ENCODE measurements at regions not wholly inside any gene's neighbourhood (a gene's known extent, or its start where the extent isn't known, plus 50 kb on each side); places are given as distances from the start of the nearest gene placed in this dataset.

DNA sequence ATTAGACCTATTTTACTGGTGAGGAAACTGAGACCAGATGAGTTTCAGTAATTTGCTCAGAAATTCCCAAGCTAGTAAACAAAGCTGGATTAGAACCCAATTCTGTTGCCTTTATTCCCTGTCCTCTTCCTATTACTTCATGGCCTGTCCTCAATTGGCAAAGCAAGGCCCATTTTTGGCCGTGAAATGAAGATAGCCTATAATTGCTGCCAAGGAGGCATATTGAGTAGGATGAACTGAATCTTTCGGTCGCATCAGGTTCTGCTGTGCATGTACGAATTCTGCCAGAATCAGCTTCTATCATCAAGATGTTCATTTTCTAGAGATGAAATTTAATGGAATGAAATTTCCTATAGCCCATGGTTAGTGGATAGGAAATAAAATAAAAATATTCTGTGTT is 1485.2 kb upstream of the PIK3C3 start:
- intact Hi-C loops (cut with micrococcal nuclease; ENCODE audit: unreplicated experiment): no loop called here
- H2AFZ ChIP-seq (ENCODE audit: low read length): no peak overlapping the region
- H3K4me3 ChIP-seq (ENCODE audit: low read depth, low read length, poor library complexity, severe bottlenecking): no peak overlapping the region
- H3K9me3 ChIP-seq (ENCODE audit: low read length): no peaks in the 10 kb centered on the region
- H3K4me2 ChIP-seq (ENCODE audit: low read length): no peak overlapping the region
- H3K9me2 ChIP-seq (ENCODE audit: insufficient read depth, low read length): no peaks in the 10 kb centered on the region
- no peak for TF ChIP-seq EZH2phosphoT487 (IDR thresholded peaks at IDR 0.05; ENCODE audit: borderline replicate concordance, low read depth, low read length)
- DNase-seq (ENCODE audit: low spot score): no peak
- ChIA-PET POLR2A (no interaction called here), CTCF (ENCODE audit: unreplicated experiment) (no interaction called here)
- H3K79me2 ChIP-seq (ENCODE audit: insufficient read depth, low read depth, low read length): no peaks in the 10 kb centered on the region
- BruUV-seq (replicated peaks): no TSS peak
- no peaks in the 10 kb centered on the region for H4K20me1 ChIP-seq (ENCODE audit: insufficient read depth, low read length)
- H3K4me1 ChIP-seq (ENCODE audit: insufficient read depth, low read length, poor library complexity, severe bottlenecking): no peaks in the 10 kb centered on the region
- no peak overlapping the region for H3K27ac ChIP-seq (ENCODE audit: low read depth, low read length, poor library complexity, severe bottlenecking)
- H3K36me3 ChIP-seq (ENCODE audit: insufficient read depth, low read length): no peaks in the 10 kb centered on the region

DNA sequence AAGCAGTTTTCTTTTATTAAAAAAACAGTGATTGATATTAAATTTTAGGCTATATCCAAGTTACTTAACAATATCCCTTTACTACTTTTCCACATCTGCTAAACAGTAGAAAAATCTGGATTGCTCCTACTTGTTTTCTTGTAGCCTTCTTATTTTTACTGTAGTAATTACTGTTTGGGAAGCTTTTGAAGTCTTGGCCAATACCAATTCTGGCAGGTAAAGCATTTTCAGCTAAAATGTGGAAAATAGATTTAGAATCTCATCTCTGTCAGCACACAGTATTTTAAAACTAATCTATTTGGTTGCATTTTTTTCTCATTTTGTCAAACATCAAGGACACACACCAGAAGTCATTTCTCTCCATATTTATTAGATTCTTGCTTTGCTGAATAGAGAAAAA is 1485.7 kb upstream of the PIK3C3 start:
- ChIA-PET POLR2A (no interaction called here), CTCF (ENCODE audit: unreplicated experiment) (no interaction called here)
- no peaks in the 10 kb centered on the region for H4K20me1 ChIP-seq (ENCODE audit: insufficient read depth, low read length)
- no peaks in the 10 kb centered on the region for H3K4me1 ChIP-seq (ENCODE audit: insufficient read depth, low read length, poor library complexity, severe bottlenecking)
- no peaks in the 10 kb centered on the region for H3K9me2 ChIP-seq (ENCODE audit: insufficient read depth, low read length)
- H3K79me2 ChIP-seq (ENCODE audit: insufficient read depth, low read depth, low read length): no peaks in the 10 kb centered on the region
- H3K9me3 ChIP-seq (ENCODE audit: low read length): no peaks in the 10 kb centered on the region
- no peak overlapping the region for H3K27ac ChIP-seq (ENCODE audit: low read depth, low read length, poor library complexity, severe bottlenecking)
- H3K4me3 ChIP-seq (ENCODE audit: low read depth, low read length, poor library complexity, severe bottlenecking): no peak overlapping the region
- intact Hi-C loops (cut with micrococcal nuclease; ENCODE audit: unreplicated experiment): no loop called here
- TF ChIP-seq, protein P1, sequence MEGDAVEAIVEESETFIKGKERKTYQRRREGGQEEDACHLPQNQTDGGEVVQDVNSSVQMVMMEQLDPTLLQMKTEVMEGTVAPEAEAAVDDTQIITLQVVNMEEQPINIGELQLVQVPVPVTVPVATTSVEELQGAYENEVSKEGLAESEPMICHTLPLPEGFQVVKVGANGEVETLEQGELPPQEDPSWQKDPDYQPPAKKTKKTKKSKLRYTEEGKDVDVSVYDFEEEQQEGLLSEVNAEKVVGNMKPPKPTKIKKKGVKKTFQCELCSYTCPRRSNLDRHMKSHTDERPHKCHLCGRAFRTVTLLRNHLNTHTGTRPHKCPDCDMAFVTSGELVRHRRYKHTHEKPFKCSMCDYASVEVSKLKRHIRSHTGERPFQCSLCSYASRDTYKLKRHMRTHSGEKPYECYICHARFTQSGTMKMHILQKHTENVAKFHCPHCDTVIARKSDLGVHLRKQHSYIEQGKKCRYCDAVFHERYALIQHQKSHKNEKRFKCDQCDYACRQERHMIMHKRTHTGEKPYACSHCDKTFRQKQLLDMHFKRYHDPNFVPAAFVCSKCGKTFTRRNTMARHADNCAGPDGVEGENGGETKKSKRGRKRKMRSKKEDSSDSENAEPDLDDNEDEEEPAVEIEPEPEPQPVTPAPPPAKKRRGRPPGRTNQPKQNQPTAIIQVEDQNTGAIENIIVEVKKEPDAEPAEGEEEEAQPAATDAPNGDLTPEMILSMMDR (conservative IDR thresholded peaks at IDR 0.05; ENCODE audit: low read length): no peak
- no peak for TF ChIP-seq EZH2phosphoT487 (IDR thresholded peaks at IDR 0.05; ENCODE audit: borderline replicate concordance, low read depth, low read length)
- BruUV-seq (replicated peaks): no TSS peak
- H3K4me2 ChIP-seq (ENCODE audit: low read length): no peak overlapping the region
- no peaks in the 10 kb centered on the region for H3K36me3 ChIP-seq (ENCODE audit: insufficient read depth, low read length)
- H2AFZ ChIP-seq (ENCODE audit: low read length): no peak overlapping the region
- no peak for DNase-seq (ENCODE audit: low spot score)

DNA sequence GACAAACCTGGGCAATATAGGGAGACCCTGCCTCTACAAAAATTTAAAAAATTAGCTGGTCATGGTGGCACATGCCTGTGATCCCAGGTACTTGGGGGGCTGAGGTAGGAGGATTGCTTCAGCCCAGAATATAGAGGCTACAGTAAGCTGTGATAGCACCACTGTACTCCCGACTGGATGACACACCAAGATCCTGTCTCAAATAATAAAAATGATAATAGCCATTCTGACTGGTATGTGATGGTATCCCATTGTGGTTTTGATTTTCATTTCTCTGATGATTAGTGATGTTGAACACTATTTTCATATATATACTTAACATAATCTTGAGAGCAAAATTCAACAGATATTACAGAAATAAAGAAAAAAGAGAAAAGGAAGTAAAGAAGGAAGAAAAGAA is 1491.0 kb upstream of the PIK3C3 start:
- CTCF ChIA-PET (ENCODE audit: unreplicated experiment): no interaction called here
- H3K4me3 ChIP-seq (ENCODE audit: low read depth, low read length, poor library complexity, severe bottlenecking): no peak overlapping the region
- no peak overlapping the region for H3K4me2 ChIP-seq (ENCODE audit: low read length)
- no peak overlapping the region for H3K27ac ChIP-seq (ENCODE audit: low read depth, low read length, poor library complexity, severe bottlenecking)
- no peaks in the 10 kb centered on the region for H4K20me1 ChIP-seq (ENCODE audit: insufficient read depth, low read length)
- no peaks in the 10 kb centered on the region for H3K4me1 ChIP-seq (ENCODE audit: insufficient read depth, low read length, poor library complexity, severe bottlenecking)
- intact Hi-C loops (cut with micrococcal nuclease; ENCODE audit: unreplicated experiment): no loop called here
- H3K79me2 ChIP-seq (ENCODE audit: insufficient read depth, low read depth, low read length): no peaks in the 10 kb centered on the region
- no peaks in the 10 kb centered on the region for H3K9me2 ChIP-seq (ENCODE audit: insufficient read depth, low read length)
- H3K9me3 ChIP-seq (ENCODE audit: low read length): no peaks in the 10 kb centered on the region
- no peak for DNase-seq (ENCODE audit: low spot score)
- TF ChIP-seq, protein P1 (conservative IDR thresholded peaks at IDR 0.05; ENCODE audit: low read length): no peak
- no peak for TF ChIP-seq EZH2phosphoT487 (IDR thresholded peaks at IDR 0.05; ENCODE audit: borderline replicate concordance, low read depth, low read length)
- H2AFZ ChIP-seq (ENCODE audit: low read length): no peak overlapping the region
- POLR2A ChIA-PET: no interaction called here
- BruUV-seq (replicated peaks): no TSS peak
- no peaks in the 10 kb centered on the region for H3K36me3 ChIP-seq (ENCODE audit: insufficient read depth, low read length)
